HL-60 (cell line): ENCODE measurements at regions not wholly inside any gene's neighbourhood (a gene's known extent, or its start where the extent isn't known, plus 50 kb on each side); places are given as distances from the start of the nearest gene placed in this dataset.

Source experiments
- DNase-seq, 2 experiments: peaks; one replicate each; pipeline ENCODE4 v3.0.0-alpha.2; 2010 to 2020; ENCODE audit warnings: low read depth in 1 of 2, low spot score in 1 of 2
- H3K27ac ChIP-seq: fragments of 250-450 bp; sonication (Bioruptor Pico); replicated peaks from 2 replicates; pipeline ENCODE4 v1.5.1; 2020; ENCODE audit warnings: mild to moderate bottlenecking, moderate library complexity
- H3K27me3 ChIP-seq: fragments of 250-450 bp; sonication (Bioruptor Pico); 2 replicates; pipeline ENCODE4 v1.5.1; 2021; ENCODE audit warnings: mild to moderate bottlenecking, moderate library complexity; ENCODE audit not compliant: insufficient read depth, poor library complexity, severe bottlenecking
- H3K4me3 ChIP-seq: replicated peaks from 2 replicates; pipeline ENCODE4 v1.5.1; 2011; ENCODE audit warnings: mild to moderate bottlenecking, control low read depth, low read length; ENCODE audit not compliant: insufficient read depth
- CTCF ChIP-seq: IDR thresholded peaks from one replicate; pipeline ENCODE4 v1.5.1; 2011; ENCODE audit warnings: low read length, control low read depth, inconsistent platforms; ENCODE audit not compliant: insufficient read depth
- GABPA ChIP-seq: IDR thresholded peaks from 2 replicates; pipeline ENCODE4 v1.6.1; 2012; ENCODE audit warnings: low read depth
- POLR2AphosphoS5 ChIP-seq: IDR thresholded peaks from 2 replicates; pipeline ENCODE4 v1.6.1; 2012; ENCODE audit warnings: low read depth
- REST ChIP-seq: IDR thresholded peaks from 2 replicates; pipeline ENCODE4 v1.6.1; 2012; ENCODE audit warnings: low read depth; ENCODE audit not compliant: insufficient replicate concordance
- SPI1 ChIP-seq: IDR thresholded peaks from 2 replicates; pipeline ENCODE4 v1.6.1; 2012; ENCODE audit warnings: low read depth, mild to moderate bottlenecking, borderline replicate concordance

DNA sequence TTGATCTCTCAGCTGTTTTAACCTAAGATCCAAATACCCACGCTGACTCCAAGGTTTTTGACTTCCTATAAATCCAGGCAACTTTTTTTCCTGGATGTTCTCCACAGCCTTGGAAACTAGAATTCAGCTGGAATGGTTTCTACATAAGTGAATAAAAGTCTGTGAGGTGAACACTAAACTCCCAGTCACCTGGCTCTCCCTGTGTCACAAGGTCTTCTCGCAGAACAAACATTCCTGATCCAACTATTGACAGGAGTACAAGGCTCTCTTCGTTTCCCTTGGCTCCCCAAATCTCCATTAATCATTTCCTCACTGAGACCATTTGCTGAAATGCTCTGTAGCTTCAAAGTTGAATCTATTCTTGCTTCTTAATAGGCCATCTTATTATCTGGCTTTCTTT lies 265.7 kb downstream of the ADGRG6 start:
- Histone ChIP-seq H3K27ac (no peak overlapping the region), H3K4me3 (no peak overlapping the region), H3K27me3 (peaks cover 2% of the 10 kb centered on the region)
- TF ChIP-seq POLR2AphosphoS5: no peak
- no peak for TF ChIP-seq SPI1
- no peak for TF ChIP-seq REST
- no peak for TF ChIP-seq CTCF
- no peak for TF ChIP-seq GABPA
- DNase-seq: no peak

DNA sequence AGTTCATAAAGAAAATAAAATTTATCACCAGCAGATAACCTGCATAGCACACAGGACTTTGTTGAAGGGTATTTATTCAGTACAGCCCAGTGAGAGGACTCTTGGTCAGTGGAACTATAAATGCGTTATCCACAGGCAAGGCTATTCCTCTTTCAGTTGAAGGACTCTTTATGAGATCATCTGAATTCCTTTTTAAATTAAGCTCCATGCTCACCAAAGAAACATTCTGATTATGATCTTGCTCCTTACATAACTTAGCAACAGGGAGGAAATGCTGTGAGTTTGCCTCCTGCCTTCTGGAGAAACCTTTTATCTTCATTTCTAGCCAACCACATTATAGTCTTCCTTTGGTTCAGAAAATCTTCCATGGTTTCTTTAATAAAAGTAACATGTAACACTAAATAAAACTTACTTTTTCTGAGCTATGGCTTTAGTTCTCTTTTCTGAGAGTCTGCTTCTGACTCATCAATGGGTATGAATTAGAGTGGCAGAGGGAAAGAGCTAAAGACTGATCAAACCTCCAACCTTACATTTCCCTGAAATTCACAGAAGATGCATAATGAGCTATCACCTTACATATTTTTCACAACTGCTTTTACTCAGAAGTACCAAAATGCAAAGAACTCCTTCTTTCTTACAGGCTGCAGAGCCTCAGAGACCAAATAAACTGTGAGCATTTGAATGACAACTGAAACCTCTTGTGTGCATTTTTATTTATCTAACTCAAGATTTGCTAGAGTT lies 267.2 kb downstream of the ADGRG6 start:
- Histone ChIP-seq H3K4me3 (no peak overlapping the region), H3K27me3 (peaks cover 2% of the 10 kb centered on the region), H3K27ac (no peak overlapping the region)
- no peak for DNase-seq
- TF ChIP-seq POLR2AphosphoS5 (no peak), REST (no peak), GABPA (no peak), CTCF (no peak), SPI1 (no peak)

GRCh38 chr6:142569676-142570075 lies 267.9 kb downstream of the ADGRG6 start:
- TF ChIP-seq REST (no peak), GABPA (no peak)
- Histone ChIP-seq H3K27ac (no peak overlapping the region), H3K27me3 (peaks cover 2% of the 10 kb centered on the region), H3K4me3 (no peak overlapping the region)
- no peak for DNase-seq
